Neural crest cell (in vitro differentiated cells): ENCODE measurements at regions not wholly inside any gene's neighbourhood (a gene's known extent, or its start where the extent isn't known, plus 50 kb on each side); places are given as distances from the start of the nearest gene placed in this dataset.

Experiments
- DNase-seq: peaks from one replicate; pipeline ENCODE4 v3.0.0; 2021; ENCODE audit warnings: low read depth, mixed read lengths, low spot score
- H3K27ac Mint-ChIP-seq: one replicate; pipeline ENCODE4 v1.8.0; 2021; ENCODE audit warnings: mild to moderate bottlenecking, mixed read lengths; ENCODE audit not compliant: unreplicated experiment
- H3K27me3 Mint-ChIP-seq: 2 replicates; pipeline ENCODE4 v1.8.0; 2021; ENCODE audit warnings: low read depth, mild to moderate bottlenecking, mixed read lengths
- H3K36me3 Mint-ChIP-seq: 2 replicates; pipeline ENCODE4 v1.8.0; 2021; ENCODE audit warnings: low read depth, mild to moderate bottlenecking, mixed read lengths
- H3K4me1 Mint-ChIP-seq: 2 replicates; pipeline ENCODE4 v1.8.0; 2021; ENCODE audit warnings: mixed read lengths
- H3K4me3 Mint-ChIP-seq: one replicate; pipeline ENCODE4 v1.8.0; 2021; ENCODE audit warnings: mild to moderate bottlenecking, mixed read lengths
- H3K9me3 Mint-ChIP-seq: 2 replicates; pipeline ENCODE4 v1.8.0; 2021; ENCODE audit warnings: mixed read lengths
- TF ChIP-seq, protein P1 (sequence below): fragments of 200-600 bp; sonication (generic); conservative IDR thresholded peaks from 2 replicates; pipeline ENCODE4 v1.5.0; 2021; ENCODE audit warnings: antibody characterized with exemption, mild to moderate bottlenecking

DNA sequence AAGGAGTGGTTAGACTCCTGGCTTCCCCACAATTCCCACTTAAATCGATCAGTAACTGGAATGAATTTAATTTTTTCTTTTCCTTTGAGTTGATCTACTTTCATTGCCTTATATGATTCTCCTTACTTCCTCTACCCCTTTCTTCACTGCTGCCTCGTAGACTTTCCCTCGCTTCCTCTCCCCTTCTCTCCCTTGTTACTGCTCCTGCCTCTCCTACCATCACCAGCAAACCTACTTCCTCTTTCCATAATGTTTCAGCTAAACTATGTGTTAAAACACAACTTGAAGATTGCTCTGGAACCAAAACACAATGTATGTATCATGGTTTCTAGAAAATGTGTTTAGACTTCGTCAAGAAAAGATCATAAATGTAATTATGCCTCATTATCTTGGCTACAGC is 132.0 kb upstream of the TET2 start:
- Mint-ChIP-seq H3K9me3 (peaks cover 6% of the 10 kb centered on the region), H3K4me1 (no peaks in the 10 kb centered on the region), H3K4me3 (no peak overlapping the region), H3K36me3 (no peaks in the 10 kb centered on the region), H3K27ac (no peak overlapping the region), H3K27me3 (peaks cover 11% of the 10 kb centered on the region)
- TF ChIP-seq, protein P1, sequence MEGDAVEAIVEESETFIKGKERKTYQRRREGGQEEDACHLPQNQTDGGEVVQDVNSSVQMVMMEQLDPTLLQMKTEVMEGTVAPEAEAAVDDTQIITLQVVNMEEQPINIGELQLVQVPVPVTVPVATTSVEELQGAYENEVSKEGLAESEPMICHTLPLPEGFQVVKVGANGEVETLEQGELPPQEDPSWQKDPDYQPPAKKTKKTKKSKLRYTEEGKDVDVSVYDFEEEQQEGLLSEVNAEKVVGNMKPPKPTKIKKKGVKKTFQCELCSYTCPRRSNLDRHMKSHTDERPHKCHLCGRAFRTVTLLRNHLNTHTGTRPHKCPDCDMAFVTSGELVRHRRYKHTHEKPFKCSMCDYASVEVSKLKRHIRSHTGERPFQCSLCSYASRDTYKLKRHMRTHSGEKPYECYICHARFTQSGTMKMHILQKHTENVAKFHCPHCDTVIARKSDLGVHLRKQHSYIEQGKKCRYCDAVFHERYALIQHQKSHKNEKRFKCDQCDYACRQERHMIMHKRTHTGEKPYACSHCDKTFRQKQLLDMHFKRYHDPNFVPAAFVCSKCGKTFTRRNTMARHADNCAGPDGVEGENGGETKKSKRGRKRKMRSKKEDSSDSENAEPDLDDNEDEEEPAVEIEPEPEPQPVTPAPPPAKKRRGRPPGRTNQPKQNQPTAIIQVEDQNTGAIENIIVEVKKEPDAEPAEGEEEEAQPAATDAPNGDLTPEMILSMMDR: no peak
- no peak for DNase-seq

DNA sequence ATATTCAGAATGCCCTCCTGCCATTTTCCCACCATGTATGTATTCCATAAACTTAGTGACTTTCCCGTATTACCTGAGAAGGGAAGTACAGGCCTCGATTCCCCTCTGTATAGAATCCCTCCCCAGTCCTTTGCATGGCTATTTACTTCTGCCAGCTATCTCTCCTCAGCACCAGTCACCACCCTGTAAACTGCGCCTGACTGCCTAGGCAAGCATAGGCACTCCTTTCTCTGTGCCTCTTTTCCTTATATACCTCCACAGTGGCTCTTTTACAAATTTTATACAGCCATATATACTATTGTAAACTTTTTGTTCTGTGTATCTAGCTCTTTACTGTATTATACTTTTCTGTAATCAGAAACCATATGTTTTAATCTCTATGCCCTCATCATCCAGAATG is 130.9 kb upstream of the TET2 start:
- H3K4me1 Mint-ChIP-seq: no peaks in the 10 kb centered on the region
- H3K36me3 Mint-ChIP-seq: no peaks in the 10 kb centered on the region
- TF ChIP-seq, protein P1: no peak
- no peak overlapping the region for H3K4me3 Mint-ChIP-seq
- no peak for DNase-seq
- no peak overlapping the region for H3K27ac Mint-ChIP-seq
- H3K9me3 Mint-ChIP-seq: peaks cover 4% of the 10 kb centered on the region
- peaks cover 11% of the 10 kb centered on the region for H3K27me3 Mint-ChIP-seq

DNA sequence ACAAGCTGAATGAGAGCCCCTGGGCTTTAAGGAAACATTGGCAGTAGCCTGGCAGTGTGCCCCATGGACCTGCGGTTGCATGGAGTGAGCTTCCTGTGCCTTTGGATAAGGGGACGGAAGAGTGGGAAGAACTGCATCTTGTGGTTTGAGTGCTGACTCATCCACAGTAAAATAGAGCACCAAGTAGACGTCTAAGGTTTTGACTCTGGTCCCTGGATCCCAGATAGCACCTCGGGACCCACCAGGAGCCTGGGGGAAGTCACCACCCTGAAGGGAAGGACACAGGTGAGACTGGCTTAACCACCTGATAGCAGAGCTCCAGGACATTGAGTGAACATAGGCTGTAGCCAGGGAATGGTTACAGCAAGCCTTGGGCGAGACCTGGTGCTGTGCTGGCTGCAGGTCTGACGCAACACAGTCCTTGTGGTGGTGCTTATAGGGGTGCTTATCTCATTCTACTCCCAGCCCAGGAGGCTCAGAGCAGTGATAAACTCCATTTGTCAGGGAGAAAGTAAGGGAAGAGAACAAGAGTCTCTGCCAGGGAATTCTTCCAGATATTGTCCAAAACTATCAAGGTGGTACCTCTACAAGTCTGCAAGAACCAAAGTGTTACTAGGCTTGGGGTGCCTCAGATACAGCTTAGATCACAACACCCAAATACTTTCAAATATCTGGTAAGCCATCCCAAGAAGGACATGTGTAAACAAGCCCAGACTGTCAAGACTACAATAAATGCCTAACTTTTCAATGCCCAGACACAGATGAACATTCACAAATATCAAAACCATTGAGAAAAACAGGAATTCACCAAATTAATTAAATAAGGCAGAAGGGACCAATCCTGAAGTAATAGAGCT is 123.6 kb upstream of the TET2 start:
- Mint-ChIP-seq H3K27ac (no peak overlapping the region), H3K36me3 (no peaks in the 10 kb centered on the region), H3K27me3 (peaks cover 5% of the 10 kb centered on the region), H3K9me3 (peaks cover 4% of the 10 kb centered on the region), H3K4me3 (no peak overlapping the region), H3K4me1 (no peaks in the 10 kb centered on the region)
- TF ChIP-seq, protein P1: no peak
- DNase-seq: no peak

DNA sequence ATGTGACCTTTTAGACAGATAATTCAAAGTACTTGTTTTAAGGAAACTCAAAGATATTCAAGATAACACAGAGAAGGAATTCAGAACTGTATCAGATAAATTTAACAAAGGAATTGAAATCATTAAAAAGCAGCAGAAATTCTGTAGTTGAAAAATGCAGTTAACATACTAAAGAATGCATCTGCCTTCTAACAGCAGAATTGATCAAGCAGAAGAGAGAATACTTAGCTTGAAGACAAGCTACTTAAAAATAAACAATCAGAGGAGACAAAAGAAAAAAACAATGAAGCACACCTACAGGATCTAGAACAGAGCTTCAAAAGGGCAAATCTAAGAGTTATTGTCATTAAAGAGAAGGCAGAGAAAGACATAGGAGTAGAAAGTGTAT is 123.0 kb upstream of the TET2 start:
- Mint-ChIP-seq H3K27me3 (peaks cover 5% of the 10 kb centered on the region), H3K4me3 (no peak overlapping the region), H3K36me3 (no peaks in the 10 kb centered on the region), H3K9me3 (peaks cover 2% of the 10 kb centered on the region), H3K27ac (no peak overlapping the region), H3K4me1 (no peaks in the 10 kb centered on the region)
- DNase-seq: no peak
- TF ChIP-seq, protein P1: no peak

DNA sequence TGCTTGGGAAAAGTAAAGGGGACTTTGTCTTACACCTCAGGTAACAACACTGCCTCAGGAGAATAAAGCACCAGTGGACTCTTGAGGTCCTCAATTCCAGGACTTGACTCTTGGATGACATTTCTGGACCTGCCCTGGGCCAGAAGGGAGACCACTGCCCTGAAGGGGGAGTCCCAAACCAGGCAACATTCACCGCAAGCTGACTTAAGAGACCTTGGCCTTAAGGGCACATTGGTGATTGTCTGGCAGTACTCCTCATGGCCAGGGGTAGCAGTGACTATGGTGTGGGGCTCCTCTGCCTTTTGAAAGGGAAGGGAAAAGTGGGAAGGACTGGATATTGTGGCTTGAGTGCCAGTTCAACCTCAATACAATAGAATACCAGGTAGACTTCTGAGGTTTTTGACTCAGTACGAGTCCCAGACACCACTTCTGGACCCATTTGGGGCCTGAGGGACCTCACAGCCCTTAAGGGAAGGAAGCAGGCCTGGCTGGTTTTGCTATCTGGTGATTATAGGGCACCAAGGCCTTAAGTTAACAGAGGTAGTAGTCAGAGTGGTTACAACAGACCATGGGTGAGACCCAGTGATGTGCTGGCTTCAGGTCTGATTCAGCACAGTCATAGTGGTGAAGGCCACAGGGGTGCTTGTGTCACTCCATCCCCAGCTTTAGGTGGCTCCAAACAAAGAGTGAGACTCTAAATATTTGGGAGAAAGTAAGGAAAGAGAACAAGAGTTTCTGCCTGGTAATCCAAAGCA is 121.2 kb upstream of the TET2 start:
- H3K27me3 Mint-ChIP-seq: peaks cover 6% of the 10 kb centered on the region
- no peaks in the 10 kb centered on the region for H3K4me1 Mint-ChIP-seq
- no peak for DNase-seq
- H3K4me3 Mint-ChIP-seq: no peak overlapping the region
- TF ChIP-seq, protein P1: no peak
- no peak overlapping the region for H3K27ac Mint-ChIP-seq
- peaks cover 4% of the 10 kb centered on the region for H3K9me3 Mint-ChIP-seq
- no peaks in the 10 kb centered on the region for H3K36me3 Mint-ChIP-seq
